ENCODE measurements at regions not wholly inside any gene's neighbourhood (a gene's known extent, or its start where the extent isn't known, plus 50 kb on each side); places are given as distances from the start of the nearest gene placed in this dataset.

DNA sequence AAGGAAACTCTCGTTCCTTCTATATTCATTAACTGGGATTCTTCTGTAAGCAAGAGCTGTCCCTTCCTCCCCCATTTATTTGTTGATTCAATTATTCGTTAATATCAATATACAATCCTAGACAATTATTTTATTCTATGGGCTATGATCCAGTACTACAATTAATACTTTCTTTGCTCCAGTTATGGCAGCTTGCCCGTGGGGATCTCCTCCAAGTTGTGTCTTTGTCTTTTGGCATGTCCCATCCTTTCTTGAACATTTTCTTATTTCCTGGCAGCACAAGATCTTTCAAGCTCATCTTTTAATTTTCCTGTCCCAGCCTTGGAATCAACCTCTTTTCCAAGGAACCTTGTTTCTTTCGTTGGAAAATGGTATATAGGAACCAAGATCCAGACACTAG lies 249.3 kb downstream of the GAS1 start:
- H3K4me3 ChIP-seq (replicated peaks; ENCODE audit: low read depth, low read length), result no peak overlapping the region
- no peak for DNase-seq (ENCODE audit: low read depth)
- TF ChIP-seq, protein P1, sequence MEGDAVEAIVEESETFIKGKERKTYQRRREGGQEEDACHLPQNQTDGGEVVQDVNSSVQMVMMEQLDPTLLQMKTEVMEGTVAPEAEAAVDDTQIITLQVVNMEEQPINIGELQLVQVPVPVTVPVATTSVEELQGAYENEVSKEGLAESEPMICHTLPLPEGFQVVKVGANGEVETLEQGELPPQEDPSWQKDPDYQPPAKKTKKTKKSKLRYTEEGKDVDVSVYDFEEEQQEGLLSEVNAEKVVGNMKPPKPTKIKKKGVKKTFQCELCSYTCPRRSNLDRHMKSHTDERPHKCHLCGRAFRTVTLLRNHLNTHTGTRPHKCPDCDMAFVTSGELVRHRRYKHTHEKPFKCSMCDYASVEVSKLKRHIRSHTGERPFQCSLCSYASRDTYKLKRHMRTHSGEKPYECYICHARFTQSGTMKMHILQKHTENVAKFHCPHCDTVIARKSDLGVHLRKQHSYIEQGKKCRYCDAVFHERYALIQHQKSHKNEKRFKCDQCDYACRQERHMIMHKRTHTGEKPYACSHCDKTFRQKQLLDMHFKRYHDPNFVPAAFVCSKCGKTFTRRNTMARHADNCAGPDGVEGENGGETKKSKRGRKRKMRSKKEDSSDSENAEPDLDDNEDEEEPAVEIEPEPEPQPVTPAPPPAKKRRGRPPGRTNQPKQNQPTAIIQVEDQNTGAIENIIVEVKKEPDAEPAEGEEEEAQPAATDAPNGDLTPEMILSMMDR (IDR thresholded peaks at IDR 0.05; ENCODE audit: low read length, missing control alignments), result no peak

DNA sequence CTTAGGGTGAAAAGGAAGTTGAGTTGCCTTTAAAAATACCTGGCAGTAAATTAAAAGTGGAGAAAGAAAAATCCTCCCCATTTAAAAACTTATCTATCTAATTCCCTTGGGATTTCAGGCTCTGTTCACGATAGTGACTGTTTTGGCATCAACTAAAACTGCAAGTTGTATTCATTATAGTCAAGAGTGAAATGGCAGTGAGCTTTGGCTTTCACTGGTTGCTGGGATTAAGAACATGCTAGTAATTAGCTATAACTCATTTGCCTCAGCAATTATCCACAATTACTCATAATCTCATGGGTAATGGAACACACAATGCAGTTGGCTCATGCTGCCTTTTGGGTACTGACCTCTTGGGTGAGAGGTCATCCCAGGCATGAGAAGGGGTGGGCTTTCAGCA lies 250.1 kb downstream of the GAS1 start:
- DNase-seq (ENCODE audit: low read depth), result no peak
- TF ChIP-seq, protein P1 (IDR thresholded peaks at IDR 0.05; ENCODE audit: low read length, missing control alignments), result no peak
- no peak overlapping the region for H3K4me3 ChIP-seq (replicated peaks; ENCODE audit: low read depth, low read length)

DNA sequence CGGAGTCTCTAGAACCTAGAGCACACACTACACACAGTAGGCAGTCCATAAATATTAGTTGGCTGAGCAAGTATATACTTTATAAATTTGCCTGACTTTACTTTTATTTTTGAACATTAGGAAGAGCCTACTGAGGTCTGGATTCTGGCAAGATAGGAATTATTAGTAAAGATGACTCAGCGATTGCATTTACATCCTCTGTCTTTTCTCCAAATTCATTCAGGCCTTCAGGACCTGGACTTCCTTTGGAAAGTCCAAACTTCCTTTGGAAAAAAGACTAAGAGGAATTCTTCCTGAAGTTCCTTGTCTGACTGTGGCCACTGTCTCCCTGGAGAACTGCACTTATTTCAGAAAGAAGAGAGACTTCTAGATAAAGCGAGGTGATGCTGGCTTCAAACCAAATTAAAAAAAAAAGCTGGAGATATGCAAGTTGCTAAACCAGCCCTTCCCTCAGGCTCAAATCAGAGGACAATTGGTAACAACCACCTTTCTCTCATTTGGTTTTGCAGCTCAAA lies 251.3 kb downstream of the GAS1 start:
- DNase-seq (ENCODE audit: low read depth), result peak; percentile 50
- TF ChIP-seq, protein P1 (IDR thresholded peaks at IDR 0.05; ENCODE audit: low read length, missing control alignments), result no peak
- no peak overlapping the region for H3K4me3 ChIP-seq (replicated peaks; ENCODE audit: low read depth, low read length)

DNA sequence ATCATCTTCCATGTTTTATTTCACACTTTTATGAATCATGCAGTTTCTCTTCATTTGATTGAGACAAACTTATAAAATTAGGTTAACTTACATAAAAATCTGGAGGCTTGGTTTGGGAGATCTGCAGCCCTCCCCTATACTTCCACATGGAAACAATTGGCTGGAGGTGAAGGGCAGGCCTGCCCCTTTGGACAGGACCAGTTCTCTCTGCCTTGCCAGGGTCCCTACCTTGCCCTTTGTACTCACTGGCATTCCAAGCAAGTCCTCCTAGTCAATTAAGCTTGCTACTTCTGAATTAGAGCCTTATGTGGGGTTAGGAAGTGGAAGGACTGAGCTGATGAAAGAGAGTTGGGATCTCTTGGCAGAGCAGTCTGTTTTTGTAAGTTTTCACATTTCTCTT lies 257.3 kb downstream of the GAS1 start:
- TF ChIP-seq, protein P1 (IDR thresholded peaks at IDR 0.05; ENCODE audit: low read length, missing control alignments), result no peak
- DNase-seq (ENCODE audit: low read depth), result no peak
- H3K4me3 ChIP-seq (replicated peaks; ENCODE audit: low read depth, low read length), result no peak overlapping the region

DNA sequence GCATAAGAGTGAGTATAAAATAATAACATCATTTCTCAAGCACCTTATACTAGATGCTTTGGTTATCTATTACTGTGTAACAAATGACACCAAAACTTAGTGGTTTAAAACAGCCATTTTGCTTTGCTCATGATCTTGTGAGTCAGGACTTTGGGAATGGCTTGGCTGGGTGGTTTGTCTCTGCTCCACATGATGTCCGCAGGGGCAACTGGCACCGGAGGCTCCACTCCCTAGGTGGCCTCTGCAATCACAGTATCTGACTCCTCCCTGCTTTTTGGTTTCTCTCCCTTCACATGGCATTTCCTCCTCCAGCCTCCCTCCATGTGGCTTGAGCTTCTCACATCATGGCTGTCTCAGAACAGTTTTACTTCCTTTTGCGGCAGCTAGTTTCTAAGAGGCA lies 259.5 kb downstream of the GAS1 start:
- TF ChIP-seq, protein P1 (IDR thresholded peaks at IDR 0.05; ENCODE audit: low read length, missing control alignments), result no peak
- DNase-seq (ENCODE audit: low read depth), result no peak
- no peak overlapping the region for H3K4me3 ChIP-seq (replicated peaks; ENCODE audit: low read depth, low read length)

DNA sequence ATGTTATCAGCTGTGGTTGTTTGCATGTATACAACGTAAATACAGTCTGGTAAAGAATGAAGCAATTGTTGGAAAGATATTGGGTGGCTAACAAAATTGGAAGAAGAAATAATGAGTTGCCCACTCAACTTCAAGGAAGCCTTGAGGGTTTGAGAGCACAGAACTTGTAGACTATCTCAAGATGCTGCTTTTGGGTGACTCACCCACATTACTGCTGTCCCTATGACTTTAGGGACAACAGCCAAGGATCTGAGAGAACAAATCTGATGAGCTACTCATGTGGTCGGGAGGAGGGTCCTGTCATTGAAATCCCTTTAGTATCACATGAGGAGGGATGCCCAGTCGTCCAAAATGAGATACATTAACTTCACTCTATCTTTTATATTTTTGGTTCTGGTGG lies 261.8 kb downstream of the GAS1 start:
- DNase-seq (ENCODE audit: low read depth), result no peak
- TF ChIP-seq, protein P1 (IDR thresholded peaks at IDR 0.05; ENCODE audit: low read length, missing control alignments), result no peak
- H3K4me3 ChIP-seq (replicated peaks; ENCODE audit: low read depth, low read length), result no peak overlapping the region

DNA sequence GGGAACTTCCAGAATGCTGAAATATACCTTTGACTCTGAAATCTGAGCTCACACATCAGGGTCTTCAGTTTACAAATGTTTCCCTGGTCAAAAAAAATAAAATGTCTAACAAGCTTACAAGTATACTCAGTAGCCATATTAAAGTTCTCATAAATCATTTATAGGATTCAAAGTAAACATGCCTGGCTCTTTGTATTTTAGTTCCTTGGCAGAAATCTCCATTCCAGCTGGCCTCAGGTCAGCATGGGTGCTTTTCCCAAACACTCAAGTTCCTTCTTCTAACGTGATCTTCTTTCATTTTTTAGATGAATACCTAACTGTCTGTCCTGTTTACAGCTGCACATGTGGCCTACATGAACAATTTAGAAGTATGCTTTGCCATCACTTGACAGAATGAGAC lies 263.2 kb downstream of the GAS1 start:
- H3K4me3 ChIP-seq (replicated peaks; ENCODE audit: low read depth, low read length), result no peak overlapping the region
- DNase-seq (ENCODE audit: low read depth), result no peak
- TF ChIP-seq, protein P1 (IDR thresholded peaks at IDR 0.05; ENCODE audit: low read length, missing control alignments), result no peak

All from fibroblast of pulmonary artery (primary cell).